Loucy (cell line): ENCODE measurements at regions not wholly inside any gene's neighbourhood (a gene's known extent, or its start where the extent isn't known, plus 50 kb on each side); places are given as distances from the start of the nearest gene placed in this dataset.

Experiments used
- H2AFZ ChIP-seq: fragments of 200-600 bp; sonication (generic); 2 replicates; pipeline ENCODE4 v1.6.0; 2016; ENCODE audit warnings: antibody characterized with exemption, mild to moderate bottlenecking, low read length, moderate library complexity
- H3F3A ChIP-seq: fragments of 200-600 bp; 2 replicates; pipeline ENCODE4 v1.6.0; 2016; ENCODE audit warnings: antibody characterized with exemption, low read depth, mild to moderate bottlenecking
- H3K27me3 ChIP-seq: fragments of 200-600 bp; sonication (generic); 2 replicates; pipeline ENCODE4 v1.6.1; 2014; ENCODE audit warnings: low read length, mild to moderate bottlenecking; ENCODE audit not compliant: insufficient read depth, poor library complexity, severe bottlenecking
- H3K36me3 ChIP-seq: fragments of 200-600 bp; sonication (generic); 2 replicates; pipeline ENCODE4 v1.6.1; 2016; ENCODE audit warnings: low read length; ENCODE audit not compliant: insufficient read depth
- H3K4me1 ChIP-seq: fragments of 200-600 bp; sonication (generic); 2 replicates; pipeline ENCODE4 v1.5.1; 2014; ENCODE audit warnings: low read length, mild to moderate bottlenecking; ENCODE audit not compliant: insufficient read depth, poor library complexity, severe bottlenecking
- H3K4me2 ChIP-seq: fragments of 200-600 bp; sonication (generic); 2 replicates; pipeline ENCODE4 v1.6.0; 2014; ENCODE audit warnings: antibody characterized with exemption, low read length, low read depth, mild to moderate bottlenecking; ENCODE audit not compliant: poor library complexity, severe bottlenecking
- H3K4me3 ChIP-seq: fragments of 200-600 bp; sonication (generic); 2 replicates; pipeline ENCODE4 v1.5.1; 2014; ENCODE audit warnings: low read length, mild to moderate bottlenecking, mixed read lengths; ENCODE audit not compliant: poor library complexity, severe bottlenecking
- H3K79me2 ChIP-seq: fragments of 200-600 bp; sonication (generic); 2 replicates; pipeline ENCODE4 v1.6.1; 2014; ENCODE audit warnings: low read length; ENCODE audit not compliant: insufficient read depth
- H3K9ac ChIP-seq: fragments of 200-600 bp; sonication (generic); 2 replicates; pipeline ENCODE4 v1.6.0; 2014; ENCODE audit warnings: mild to moderate bottlenecking, low read depth, low read length, moderate library complexity; ENCODE audit not compliant: poor library complexity, severe bottlenecking
- H3K9me2 ChIP-seq: fragments of 200-600 bp; sonication (generic); replicated peaks from 2 replicates; pipeline ENCODE4 v1.6.1; 2016; ENCODE audit warnings: low read depth, low read length, mixed read lengths
- H3K9me3 ChIP-seq: fragments of 200-600 bp; sonication (generic); 2 replicates; pipeline ENCODE4 v1.6.1; 2014; ENCODE audit warnings: mild to moderate bottlenecking, antibody characterized with exemption, low read length, low read depth; ENCODE audit not compliant: insufficient read depth
- H4K20me1 ChIP-seq: fragments of 200-600 bp; sonication (generic); 2 replicates; pipeline ENCODE4 v1.6.0; 2014; ENCODE audit warnings: antibody characterized with exemption, low read length, mild to moderate bottlenecking; ENCODE audit not compliant: insufficient read depth, poor library complexity, severe bottlenecking
- CTCF ChIP-seq: fragments of 200-600 bp; sonication (generic); conservative IDR thresholded peaks from 2 replicates; pipeline ENCODE4 v1.5.1; 2014; ENCODE audit warnings: mild to moderate bottlenecking, antibody characterized with exemption, low read length
- EZH2phosphoT487 ChIP-seq: fragments of 200-600 bp; IDR thresholded peaks from 2 replicates; pipeline ENCODE4 v1.6.1; 2018; ENCODE audit warnings: antibody characterized with exemption, mild to moderate bottlenecking, moderate library complexity, borderline replicate concordance

DNA sequence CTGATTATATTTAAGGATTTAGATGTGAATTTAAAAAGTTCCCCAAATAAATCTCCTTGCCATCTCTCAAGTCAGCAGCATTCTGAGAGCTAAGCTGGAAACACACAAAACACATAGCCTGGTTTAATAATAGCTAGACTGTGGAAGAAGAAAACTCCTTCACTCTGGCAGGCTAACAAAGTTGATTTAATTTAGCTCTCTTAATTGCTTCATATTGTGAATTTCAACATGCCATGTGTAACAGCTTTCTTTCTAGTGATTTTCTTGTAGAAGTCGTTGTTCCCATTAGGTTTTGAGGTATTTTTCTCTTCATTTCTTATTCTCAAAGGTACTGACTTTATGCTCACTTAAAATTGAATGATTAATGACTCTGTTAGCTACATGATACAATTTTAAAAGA, 216.8 kb upstream of the AKR1E2 start:
- no peaks in the 10 kb centered on the region for H3F3A ChIP-seq
- no peaks in the 10 kb centered on the region for H3K9me3 ChIP-seq
- no peaks in the 10 kb centered on the region for H4K20me1 ChIP-seq
- no peaks in the 10 kb centered on the region for H3K36me3 ChIP-seq
- no peak overlapping the region for H3K9ac ChIP-seq
- no peak for TF ChIP-seq CTCF
- TF ChIP-seq EZH2phosphoT487 = no peak
- H3K9me2 ChIP-seq = no peaks in the 10 kb centered on the region
- H3K27me3 ChIP-seq = no peaks in the 10 kb centered on the region
- H3K79me2 ChIP-seq = no peaks in the 10 kb centered on the region
- H2AFZ ChIP-seq = no peak overlapping the region
- no peak overlapping the region for H3K4me2 ChIP-seq
- no peak overlapping the region for H3K4me3 ChIP-seq
- no peaks in the 10 kb centered on the region for H3K4me1 ChIP-seq

GRCh38 chr10:4607681-4608080, 218.3 kb upstream of the AKR1E2 start:
- no peaks in the 10 kb centered on the region for H3K4me1 ChIP-seq

DNA sequence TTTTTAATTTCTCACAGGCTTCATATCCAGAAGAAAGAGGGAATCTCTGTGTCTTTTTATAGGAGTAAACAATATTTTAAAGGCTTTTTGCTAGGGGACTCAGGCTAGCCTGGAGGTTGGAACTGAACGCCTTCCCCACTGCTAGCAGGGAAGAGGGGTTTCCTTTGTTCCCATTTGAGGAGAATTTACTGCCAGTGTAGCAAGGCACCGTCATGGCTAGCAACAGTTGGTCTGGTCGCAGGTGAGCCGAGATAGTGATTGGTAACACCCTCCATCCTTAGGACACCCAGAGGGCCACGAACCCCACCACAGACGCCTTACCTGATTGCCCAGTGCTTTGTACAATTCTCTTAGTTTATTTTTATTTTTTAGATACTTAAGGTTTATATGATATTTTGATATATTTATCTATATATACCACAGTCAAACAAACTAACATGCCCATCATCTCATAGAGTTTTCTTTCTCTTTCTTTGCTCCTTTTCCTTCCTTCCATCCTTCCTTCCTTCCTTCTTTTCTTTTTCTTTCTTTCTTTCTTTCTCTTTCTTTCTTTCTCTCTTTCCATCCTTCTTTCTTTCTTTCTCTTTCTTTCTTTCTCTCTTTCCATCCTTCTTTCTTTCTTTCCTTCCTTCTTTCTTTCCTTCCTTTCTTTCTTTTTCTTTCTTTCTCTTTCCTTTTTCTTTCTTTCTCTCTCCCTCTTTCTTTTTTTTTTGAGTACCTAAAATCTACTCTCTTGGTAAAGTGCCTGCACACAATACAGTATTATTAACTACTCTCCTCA, 219.0 kb upstream of the AKR1E2 start:
- Histone ChIP-seq H3K9me2 (no peaks in the 10 kb centered on the region), H3K36me3 (no peaks in the 10 kb centered on the region), H4K20me1 (no peaks in the 10 kb centered on the region), H3F3A (no peaks in the 10 kb centered on the region), H3K4me1 (no peaks in the 10 kb centered on the region), H3K79me2 (no peaks in the 10 kb centered on the region), H3K9ac (no peak overlapping the region), H2AFZ (no peak overlapping the region), H3K4me3 (no peak overlapping the region), H3K4me2 (no peak overlapping the region), H3K27me3 (no peaks in the 10 kb centered on the region), H3K9me3 (no peaks in the 10 kb centered on the region)
- no peak for TF ChIP-seq EZH2phosphoT487
- no peak for TF ChIP-seq CTCF

More at GRCh38 chr10:4607681-4608080, 218.3 kb upstream of the AKR1E2 start:
- TF ChIP-seq CTCF (no peak), EZH2phosphoT487 (no peak)
- Histone ChIP-seq H3K27me3 (no peaks in the 10 kb centered on the region), H3K36me3 (no peaks in the 10 kb centered on the region), H2AFZ (no peak overlapping the region), H3K9ac (no peak overlapping the region), H3K9me2 (no peaks in the 10 kb centered on the region), H3K4me3 (no peak overlapping the region), H3K79me2 (no peaks in the 10 kb centered on the region), H3K9me3 (no peaks in the 10 kb centered on the region), H3F3A (no peaks in the 10 kb centered on the region), H3K4me2 (no peak overlapping the region), H4K20me1 (no peaks in the 10 kb centered on the region)
